ENCODE measurements at regions not wholly inside any gene's neighbourhood (a gene's known extent, or its start where the extent isn't known, plus 50 kb on each side); places are given as distances from the start of the nearest gene placed in this dataset.
A peak's percentile ranks its signal among the peaks of the same experiment; 100 is the strongest.

DNA sequence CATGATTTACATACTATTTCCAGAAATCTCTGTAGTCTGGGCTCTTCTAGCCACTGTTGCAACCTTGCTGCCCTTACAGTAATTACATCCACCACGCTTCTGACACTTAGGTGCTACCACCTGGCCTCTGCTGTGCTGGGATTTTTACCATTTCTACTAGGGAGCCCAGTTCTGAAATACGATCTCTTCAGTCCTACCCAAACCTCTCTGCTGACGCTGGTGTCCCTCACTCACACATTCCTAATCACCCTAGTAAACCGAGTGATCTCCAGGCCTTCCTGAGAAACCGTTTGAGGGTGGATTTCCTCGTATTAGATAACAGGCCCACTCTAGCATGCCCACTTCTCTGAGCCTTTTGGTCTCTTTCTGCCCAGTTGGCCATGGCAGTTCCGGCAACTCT lies 588.9 kb upstream of the CADM1 start:
- DNase-seq (ENCODE audit: low spot score): no peak

- no peak for DNase-seq (ENCODE audit: low spot score)
Observed at GRCh38 chr11:116086426-116086825, 582.2 kb upstream of the CADM1 start.

DNA sequence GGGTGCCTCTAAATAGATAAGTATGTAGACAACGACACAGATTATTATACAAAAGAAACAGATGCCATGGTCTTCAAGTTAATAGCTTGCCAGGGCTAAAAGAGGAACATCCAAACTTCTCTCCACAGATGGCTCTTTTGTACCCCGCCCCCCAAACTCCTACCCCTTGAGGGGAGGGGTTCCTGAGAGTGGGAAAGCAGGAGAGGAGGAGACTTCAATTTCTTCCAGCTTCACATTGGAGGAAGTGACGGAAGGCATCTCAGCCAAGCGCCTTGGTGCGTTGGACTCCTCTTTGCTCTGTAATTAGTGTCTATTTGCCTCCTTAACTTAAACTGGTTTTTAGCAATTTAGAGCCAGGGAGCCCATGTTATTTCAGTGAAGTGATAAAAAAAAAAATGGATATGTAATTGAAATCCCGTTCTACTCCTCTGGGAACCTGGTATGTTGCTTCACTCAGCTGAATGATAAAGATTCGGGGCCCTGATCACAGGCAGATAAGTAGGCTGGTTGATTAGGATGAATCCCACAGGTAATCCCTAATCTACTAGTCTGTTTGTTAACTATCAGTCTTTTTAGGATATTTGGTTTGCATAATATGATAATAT lies 580.9 kb upstream of the CADM1 start:
- DNase-seq (ENCODE audit: low spot score): no peak

DNA sequence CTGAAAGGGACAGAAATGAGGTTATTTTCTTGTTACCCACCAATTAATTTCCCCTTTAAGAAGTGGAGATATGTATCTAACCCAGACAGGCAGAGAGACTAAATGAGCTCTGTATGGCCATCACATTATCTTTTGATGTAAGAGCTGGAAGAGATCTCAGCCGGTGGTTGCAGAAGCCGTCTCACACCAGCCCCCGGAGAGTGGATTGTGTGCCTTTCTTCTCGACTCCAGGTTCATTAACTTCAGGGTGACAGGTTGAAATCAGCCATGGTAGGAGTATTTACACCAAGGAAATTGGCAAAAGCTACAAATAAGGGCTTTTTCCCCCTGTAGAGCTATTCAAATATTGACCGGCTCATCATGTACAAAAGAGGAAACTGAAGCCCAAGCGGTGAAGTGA lies 580.3 kb upstream of the CADM1 start:
- DNase-seq (ENCODE audit: low spot score): no peak

DNA sequence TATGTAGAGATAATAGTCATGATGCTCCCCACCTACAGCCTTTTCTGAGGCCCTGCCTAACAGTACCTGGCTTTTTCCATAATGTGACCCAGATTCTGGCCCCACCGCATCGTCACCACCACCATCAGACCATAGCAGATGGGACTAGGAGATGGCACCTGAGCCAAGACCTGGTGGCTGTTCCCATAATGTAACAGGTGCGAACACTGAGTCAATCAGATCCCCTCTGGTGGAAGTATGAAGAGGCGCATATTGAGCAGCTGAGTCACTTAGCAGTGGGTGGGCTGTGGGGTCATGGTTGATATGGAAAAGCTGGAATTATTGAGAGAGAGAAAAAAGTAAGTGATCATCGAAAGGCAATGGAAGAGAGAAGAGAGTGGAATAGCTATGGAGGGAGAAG lies 578.0 kb upstream of the CADM1 start:
- DNase-seq (ENCODE audit: low spot score): no peak

- DNase-seq (ENCODE audit: low spot score): no peak
Observed at GRCh38 chr11:116079580-116079979, 575.4 kb upstream of the CADM1 start.

- peak; percentile 33 for DNase-seq (ENCODE audit: low spot score)
Observed at GRCh38 chr11:116078101-116078591, 573.9 kb upstream of the CADM1 start.

DNA sequence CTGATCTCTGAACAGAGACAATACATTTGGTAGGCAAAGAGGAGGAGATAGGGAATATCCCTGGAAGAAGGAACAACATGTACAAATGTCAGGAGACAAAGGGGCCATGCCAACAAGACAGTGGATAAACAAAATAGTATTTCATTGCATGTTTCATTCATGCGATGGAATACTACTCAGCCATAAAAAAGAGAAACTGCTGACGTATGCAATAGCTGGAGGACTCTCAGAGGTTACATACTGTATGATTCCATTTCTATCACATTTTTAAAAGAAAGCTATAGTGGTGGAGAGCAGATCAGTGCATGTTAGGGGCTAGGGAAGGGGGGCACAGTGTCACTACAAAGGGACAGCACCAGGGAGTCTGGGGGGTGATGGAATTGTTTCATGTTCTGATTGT lies 572.9 kb upstream of the CADM1 start:
- DNase-seq (ENCODE audit: low spot score): no peak

GRCh38 chr11:116073854-116074837 lies 569.9 kb upstream of the CADM1 start:
- peak; percentile 83 for DNase-seq (ENCODE audit: low spot score)

DNA sequence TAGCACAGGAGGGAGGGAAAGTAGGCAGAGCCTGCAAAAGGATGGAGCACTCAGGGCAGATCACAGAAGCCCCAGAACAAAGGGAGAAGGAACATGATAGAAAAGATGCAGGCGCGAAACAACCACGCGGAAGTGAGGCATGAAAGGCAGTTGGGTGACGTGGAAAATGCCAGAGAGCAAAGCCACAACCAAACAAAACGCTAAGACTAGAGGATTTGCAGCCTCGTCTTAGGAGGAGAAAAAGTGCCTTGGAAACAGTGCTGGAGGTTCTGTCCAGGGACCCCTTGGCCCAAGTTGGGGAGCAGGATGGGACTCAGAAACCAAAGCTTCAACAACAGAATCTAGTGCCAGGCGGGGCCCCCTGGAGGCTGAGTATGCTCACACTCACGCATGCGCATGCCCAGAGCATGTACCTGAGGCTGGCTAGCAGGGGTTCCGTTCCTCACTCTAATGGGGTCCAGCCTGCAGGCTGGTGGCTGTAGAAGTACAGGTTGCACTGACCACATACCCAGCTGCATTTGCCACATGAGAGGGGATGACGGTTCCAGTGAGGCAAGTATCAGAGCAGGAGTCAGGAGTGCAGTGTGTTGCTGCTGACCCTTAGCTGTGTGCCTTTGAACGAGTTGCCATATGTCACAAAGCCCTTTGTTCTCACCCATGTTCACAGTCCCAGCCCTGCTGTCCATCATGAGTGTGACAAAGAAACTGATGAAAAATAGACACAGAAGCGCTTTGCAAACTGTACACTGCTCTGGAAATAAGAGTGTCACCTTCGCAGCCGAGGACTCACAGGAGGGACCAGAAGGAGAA lies 568.6 kb upstream of the CADM1 start:
- DNase-seq (ENCODE audit: low spot score): no peak

DNA sequence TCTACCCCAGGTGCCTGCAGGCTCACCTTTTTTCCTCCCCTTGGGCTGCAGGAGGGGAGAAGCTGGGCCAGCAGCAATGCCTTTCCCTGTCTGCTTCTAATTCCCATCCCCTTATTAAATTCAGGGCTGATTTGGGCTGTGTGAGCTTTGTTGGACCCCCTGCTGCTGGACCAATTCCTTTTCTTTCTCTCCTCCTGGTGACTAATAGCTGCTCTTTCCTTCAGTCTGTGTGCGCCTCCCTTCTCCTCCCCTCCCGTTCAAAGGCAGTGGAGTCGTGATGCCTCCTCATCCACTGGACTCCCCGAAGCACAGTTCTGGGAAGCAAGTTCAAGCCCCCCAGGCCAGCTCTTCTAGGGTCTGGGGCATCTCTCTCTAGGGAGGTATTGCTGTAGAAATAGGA lies 567.9 kb upstream of the CADM1 start:
- no peak for DNase-seq (ENCODE audit: low spot score)

- DNase-seq (ENCODE audit: low spot score): no peak
Observed at GRCh38 chr11:116071241-116071640, 567.0 kb upstream of the CADM1 start.

- peak; percentile 62 for DNase-seq (ENCODE audit: low spot score)
Observed at GRCh38 chr11:116070520-116070919, 566.3 kb upstream of the CADM1 start.

DNA sequence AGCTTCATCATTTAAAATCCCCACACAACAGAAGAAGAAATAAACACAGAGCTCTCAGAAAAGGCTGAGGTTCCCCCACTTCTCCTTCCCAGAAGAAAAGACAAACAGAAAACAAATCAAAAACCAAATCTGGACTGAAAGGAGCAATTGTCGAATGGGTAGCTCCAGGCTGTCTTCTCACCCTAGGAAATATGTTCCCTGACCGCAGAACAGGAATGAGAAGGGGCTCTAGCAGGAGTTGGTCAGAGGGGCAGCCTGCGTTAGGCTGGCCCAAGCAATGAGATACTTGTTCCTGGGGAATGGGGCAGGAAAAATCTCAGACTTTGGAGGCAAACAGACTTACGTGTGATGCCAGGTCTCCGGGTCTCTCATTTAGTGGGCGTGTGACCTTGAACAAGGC lies 562.6 kb upstream of the CADM1 start:
- no peak for DNase-seq (ENCODE audit: low spot score)

DNA sequence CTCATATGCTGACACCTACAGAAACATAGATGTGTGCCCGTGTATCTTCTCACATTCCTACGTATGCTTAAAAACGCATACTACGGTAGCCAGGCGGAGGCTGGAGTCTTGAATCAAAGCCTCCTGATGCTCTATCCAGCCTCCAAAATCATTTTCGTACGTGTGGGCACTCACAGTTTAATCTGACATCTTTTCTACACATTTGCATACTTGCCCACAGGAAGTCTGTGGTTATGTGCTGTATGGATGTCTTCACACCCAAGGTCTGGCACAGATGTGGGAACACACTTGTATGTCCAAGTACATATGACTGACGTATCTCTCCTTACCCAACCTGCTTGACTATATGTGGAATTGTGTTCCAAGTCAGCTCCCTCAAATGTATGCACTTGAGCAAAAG lies 561.8 kb upstream of the CADM1 start:
- DNase-seq (ENCODE audit: low spot score): no peak

- DNase-seq (ENCODE audit: low spot score): no peak
Observed at GRCh38 chr11:116065191-116065895, 561.1 kb upstream of the CADM1 start.

GRCh38 chr11:116062490-116063171 lies 558.4 kb upstream of the CADM1 start:
- DNase-seq (ENCODE audit: low spot score): no peak

DNA sequence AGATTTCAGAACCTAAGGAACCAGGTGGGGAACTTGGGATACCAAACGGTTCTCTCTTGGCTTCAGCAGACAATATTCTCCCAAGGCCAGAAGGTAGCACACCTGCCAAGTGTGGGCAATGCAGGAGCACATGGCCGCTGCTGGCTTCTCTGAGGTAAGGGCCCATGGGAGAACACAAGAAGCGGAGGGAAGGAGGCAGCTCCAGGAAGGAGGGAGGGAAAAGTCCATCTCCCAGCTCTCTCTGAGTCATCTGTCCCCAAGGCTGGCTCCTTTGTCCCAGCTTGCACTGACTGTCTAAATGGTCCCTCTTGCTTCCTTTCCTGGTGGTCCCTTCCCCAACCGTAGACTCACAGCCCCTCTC lies 557.9 kb upstream of the CADM1 start:
- DNase-seq (ENCODE audit: low spot score): no peak

GRCh38 chr11:116061322-116061721 lies 557.1 kb upstream of the CADM1 start:
- no peak for DNase-seq (ENCODE audit: low spot score)

DNA sequence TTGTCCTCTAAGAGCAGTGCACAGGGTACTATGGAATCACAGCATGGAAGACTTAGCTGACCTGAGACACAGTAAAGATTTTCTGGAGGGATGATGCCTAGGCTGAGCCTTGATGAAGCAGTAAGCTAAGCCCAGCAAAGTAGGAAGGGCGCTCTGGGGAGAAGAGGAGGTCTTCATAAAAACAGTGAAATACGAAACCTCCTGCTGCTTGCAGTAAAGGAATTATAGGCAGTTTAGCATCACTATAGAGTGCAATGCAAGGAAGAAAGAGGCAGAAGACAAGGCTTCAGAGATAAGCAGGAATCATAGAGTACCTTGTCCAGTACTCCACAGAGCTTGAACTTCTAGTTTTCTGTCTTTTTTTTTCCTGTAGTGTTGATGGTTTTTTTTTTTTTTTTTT lies 555.7 kb upstream of the CADM1 start:
- no peak for DNase-seq (ENCODE audit: low spot score)

GRCh38 chr11:116057000-116057399 lies 552.8 kb upstream of the CADM1 start:
- DNase-seq (ENCODE audit: low spot score): no peak

All from umbilical cord (tissue), 1 donor.